HCT116 (cell line): ENCODE measurements at regions not wholly inside any gene's neighbourhood (a gene's known extent, or its start where the extent isn't known, plus 50 kb on each side); places are given as distances from the start of the nearest gene placed in this dataset.

Experiments
- ATAC-seq: fragments of 200-7000 bp; cut with Tn5 transposase; 2 replicates; pipeline ENCODE4 v1.9.1; 2020; ENCODE audit warnings: mild to moderate bottlenecking, moderate library complexity
- BruUV-seq: library from RNA; stranded (reverse); fragments of 400-500 nt; replicated peaks from 2 replicates; lab custom pipeline; 2021; lab: Mats Ljungman, UMichigan
- CTCF ChIA-PET: fragments of 300-600 bp; sonication (Branson Sonifier 250); formaldehyde crosslinking; loops from one replicate; lab custom pipeline; 2021; ENCODE audit warnings: antibody characterized with exemption; lab: Charles Lee
- POLR2A ChIA-PET: fragments of 300-600, 350-600 bp; sonication (Branson Sonifier 250); formaldehyde crosslinking; loops from one replicate; lab custom pipeline; 2021; ENCODE audit warnings: antibody characterized with exemption; lab: Charles Lee
- RAD21 ChIA-PET, 2 experiments: fragments of 300-600 bp; sonication (Branson Sonifier 250); formaldehyde crosslinking; loops; one replicate each; lab custom pipeline; 2023; ENCODE audit warnings: low total read pairs in 2 of 2; ENCODE audit not compliant: uncharacterized antibody in 2 of 2, unreplicated experiment in 2 of 2, low non-redundant PET in 1 of 2; lab: Charles Lee
- DNase-seq: peaks from one replicate; pipeline ENCODE4 v3.0.0-alpha.2; 2010; ENCODE audit warnings: low read depth, low spot score
- H2AFZ ChIP-seq: fragments of 200-600 bp; shearing (Covaris generic), sonication (generic); 2 replicates; pipeline ENCODE4 v1.6.1; 2017; ENCODE audit warnings: low read depth, mixed run types, mixed read lengths, antibody characterized with exemption, low read length; ENCODE audit not compliant: poor library complexity, severe bottlenecking
- H3K27ac ChIP-seq: 2 replicates; pipeline ENCODE4 v1.5.1; 2012; ENCODE audit warnings: low read depth, low read length
- H3K27me3 ChIP-seq: fragments of 200-600 bp; sonication (generic); 2 replicates; pipeline ENCODE4 v1.6.1; 2016; ENCODE audit warnings: mixed run types, low read length, mixed read lengths; ENCODE audit not compliant: insufficient read depth
- H3K36me3 ChIP-seq, 2 experiments: fragments of 200-500 bp in 1 of 2; fragments of 200-600 bp in 1 of 2; sonication (Bioruptor generic) in 1 of 2; sonication (generic) in 1 of 2; 2 replicates each; pipeline versions ENCODE4 v1.5.1 to v1.6.1; 2014 to 2016; ENCODE audit warnings: low read length in 2 of 2, inconsistent platforms in 1 of 2, mixed read lengths in 1 of 2, mixed run types in 1 of 2; ENCODE audit not compliant: insufficient read depth in 2 of 2, control insufficient read depth in 1 of 2
- H3K4me1 ChIP-seq, 2 experiments: fragments of 200-600 bp in 1 of 2; sonication (generic) in 1 of 2; 2 replicates each; pipeline versions ENCODE4 v1.5.1 to v1.6.1; 2012 to 2017; ENCODE audit warnings: low read length in 2 of 2, inconsistent platforms in 1 of 2, mild to moderate bottlenecking in 1 of 2, mixed read lengths in 1 of 2, mixed run types in 1 of 2, moderate library complexity in 1 of 2; ENCODE audit not compliant: insufficient read depth in 2 of 2, control insufficient read depth in 1 of 2
- H3K4me2 ChIP-seq: fragments of 200-600 bp; sonication (generic); 2 replicates; pipeline ENCODE4 v1.6.1; 2017; ENCODE audit warnings: mixed run types, low read length, mixed read lengths
- H3K4me3 ChIP-seq, 2 experiments: fragments of 200-600 bp in 1 of 2; sonication (generic) in 1 of 2; replicated peaks in 1 of 2; 2 replicates each; pipeline ENCODE4 v1.5.1; 2011 to 2016; ENCODE audit warnings: low read length in 2 of 2, control low read depth in 1 of 2, low read depth in 1 of 2, mild to moderate bottlenecking in 1 of 2, mixed read lengths in 1 of 2, mixed run types in 1 of 2
- H3K79me2 ChIP-seq: fragments of 200-600 bp; sonication (generic); 2 replicates; pipeline ENCODE4 v1.6.1; 2017; ENCODE audit warnings: mild to moderate bottlenecking, mixed run types, low read length, moderate library complexity, mixed read lengths; ENCODE audit not compliant: insufficient read depth
- H3K9ac ChIP-seq: fragments of 200-600 bp; sonication (generic); 2 replicates; pipeline ENCODE4 v1.6.1; 2016; ENCODE audit warnings: low read length, mixed read lengths
- H3K9me2 ChIP-seq: fragments of 200-600 bp; sonication (generic), shearing (Covaris generic); 2 replicates; pipeline ENCODE4 v1.6.1; 2017; ENCODE audit warnings: mixed run types, mild to moderate bottlenecking, moderate library complexity; ENCODE audit not compliant: insufficient read depth
- H3K9me3 ChIP-seq, 2 experiments: fragments of 200-500 bp in 1 of 2; fragments of 200-600 bp in 1 of 2; sonication (Bioruptor generic) in 1 of 2; sonication (generic) in 1 of 2; 2 replicates each; pipeline ENCODE4 v1.6.1; 2014 to 2017; ENCODE audit warnings: low read length in 2 of 2, mixed read lengths in 2 of 2, inconsistent platforms in 1 of 2, low read depth in 1 of 2, mild to moderate bottlenecking in 1 of 2, mixed run types in 1 of 2, moderate library complexity in 1 of 2; ENCODE audit not compliant: control insufficient read depth in 1 of 2, insufficient read depth in 1 of 2
- H4K20me1 ChIP-seq: fragments of 200-600 bp; sonication (generic), shearing (Covaris generic); 2 replicates; pipeline ENCODE4 v1.6.1; 2017; ENCODE audit warnings: mixed run types, mild to moderate bottlenecking, moderate library complexity; ENCODE audit not compliant: insufficient read depth
- CBX3 ChIP-seq: IDR thresholded peaks from 2 replicates; pipeline ENCODE4 v1.6.1; 2012; ENCODE audit warnings: low read depth
- ELF1 ChIP-seq: IDR thresholded peaks from 2 replicates; pipeline ENCODE4 v1.6.1; 2012; ENCODE audit warnings: low read depth, borderline replicate concordance
- EZH2 ChIP-seq: fragments of 200-600 bp; sonication (generic); IDR thresholded peaks from 2 replicates; pipeline ENCODE4 v1.6.1; 2017; ENCODE audit warnings: antibody characterized with exemption, mixed run types
- EZH2phosphoT487 ChIP-seq: fragments of 200-600 bp; IDR thresholded peaks from 2 replicates; pipeline ENCODE4 v1.6.1; 2018; ENCODE audit warnings: antibody characterized with exemption, borderline replicate concordance
- FOSL1 ChIP-seq: IDR thresholded peaks from 2 replicates; pipeline ENCODE4 v1.6.1; 2012; ENCODE audit warnings: low read depth
- JUND ChIP-seq: IDR thresholded peaks from 2 replicates; pipeline ENCODE4 v1.6.1; 2012
- POLR2AphosphoS5 ChIP-seq: IDR thresholded peaks from 2 replicates; pipeline ENCODE4 v1.6.1; 2011; ENCODE audit warnings: mild to moderate bottlenecking, low read depth, low read length, moderate library complexity
- RAD21 ChIP-seq: IDR thresholded peaks from 2 replicates; pipeline ENCODE4 v1.6.1; 2012; ENCODE audit warnings: low read depth, mild to moderate bottlenecking
- ZNF274 ChIP-seq: fragments of 200-500 bp; sonication (Bioruptor generic); IDR thresholded peaks from 2 replicates; pipeline ENCODE4 v1.6.1; 2014; ENCODE audit warnings: mild to moderate bottlenecking, low read depth, low read length, inconsistent platforms
- intact Hi-C: fragments of 100-400 bp; cut with micrococcal nuclease; formaldehyde crosslinking; loops from 2 replicates; pipeline ENCODE4 v1.10.0; 2022
- TF ChIP-seq, protein P1 (sequence below), 3 experiments: fragments of 200-600 bp in 1 of 3; sonication (generic) in 1 of 3; IDR thresholded peaks in 2 of 3; conservative IDR thresholded peaks in 1 of 3; 2 replicates each; pipeline ENCODE4 v1.5.1; 2012 to 2017; ENCODE audit warnings: low read depth in 2 of 3, low read length in 2 of 3, antibody characterized with exemption in 1 of 3, borderline replicate concordance in 1 of 3, control low read depth in 1 of 3, mild to moderate bottlenecking in 1 of 3, mixed read lengths in 1 of 3, mixed run types in 1 of 3, moderate library complexity in 1 of 3; ENCODE audit not compliant: insufficient read depth in 1 of 3
- TF ChIP-seq, protein P2 (sequence below): IDR thresholded peaks from 2 replicates; pipeline ENCODE4 v1.6.1; 2011; ENCODE audit warnings: mild to moderate bottlenecking, low read length, moderate library complexity; ENCODE audit not compliant: insufficient replicate concordance; ENCODE audit errors: extremely low read depth

DNA sequence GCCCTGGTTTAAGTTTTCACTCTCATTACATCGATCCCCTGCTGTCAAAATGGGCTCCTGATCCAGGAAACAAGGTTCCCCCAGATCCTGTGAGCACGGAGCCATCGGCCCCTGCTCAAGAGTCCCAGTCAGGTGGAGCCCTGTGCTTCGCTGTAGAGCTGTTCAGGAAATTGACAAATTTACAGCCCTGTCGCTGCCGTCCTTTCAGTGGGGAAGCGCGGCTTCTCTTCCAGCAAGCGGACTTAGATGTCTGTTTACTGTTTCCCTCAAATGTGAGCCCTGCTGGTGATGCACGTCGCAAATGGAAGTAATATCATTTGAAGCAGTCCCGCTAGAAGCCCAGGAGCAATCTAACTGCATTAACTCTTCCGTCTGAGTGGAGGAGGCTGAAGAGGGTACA, 760.9 kb upstream of the WWC1 start:
- CTCF ChIA-PET, result no interaction called here

DNA sequence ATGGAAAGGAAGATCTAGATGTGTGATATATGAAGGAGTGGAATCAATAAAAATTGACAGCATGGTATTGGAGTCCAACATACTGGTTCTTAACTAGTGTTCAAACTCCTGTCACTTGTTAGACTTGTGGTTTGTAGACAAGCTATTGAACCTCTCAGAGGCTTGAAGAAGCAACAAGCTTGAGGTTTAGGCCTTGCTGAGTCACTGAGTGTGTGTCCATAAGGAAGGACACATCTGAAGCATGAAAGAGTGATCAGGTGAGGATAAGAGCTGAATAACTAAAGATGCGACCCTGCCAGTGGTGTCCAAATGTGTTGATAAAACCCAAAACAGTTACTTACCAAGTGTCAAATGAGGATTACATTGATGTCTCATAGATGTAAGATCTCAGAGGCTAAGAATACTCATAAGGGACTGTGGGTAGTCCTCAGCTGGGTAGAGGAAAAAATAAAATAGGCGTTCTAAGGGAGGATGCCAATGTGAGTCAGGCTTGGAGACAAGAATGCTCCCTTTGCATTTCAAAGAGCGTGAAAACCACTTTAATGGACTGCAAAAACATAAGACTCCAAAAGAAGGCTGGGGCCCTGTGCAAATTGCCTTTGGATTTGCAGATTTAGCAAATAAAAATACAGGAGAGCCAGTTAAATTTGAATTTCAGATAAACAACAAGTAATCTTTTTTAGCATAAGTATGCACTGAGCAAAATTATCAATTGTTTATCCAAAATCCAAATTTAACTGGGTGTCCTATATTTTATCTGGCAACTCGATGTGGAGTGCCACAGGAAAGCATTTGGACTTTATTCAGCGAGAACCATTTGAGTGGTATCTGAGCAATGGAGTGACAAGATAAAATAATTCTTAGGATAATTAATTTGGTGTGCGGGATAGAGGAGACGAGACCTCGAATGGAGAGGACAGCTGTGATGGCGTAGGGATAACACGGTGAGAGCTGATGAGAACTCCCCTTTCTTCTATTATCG, 757.3 kb upstream of the WWC1 start:
- Histone ChIP-seq H3K9ac (no peak overlapping the region), H3K27ac (no peak overlapping the region), H3K79me2 (no peaks in the 10 kb centered on the region), H2AFZ (no peak overlapping the region), H3K27me3 (no peaks in the 10 kb centered on the region), H3K4me1 (no peaks in the 10 kb centered on the region), H4K20me1 (no peaks in the 10 kb centered on the region; the same call in 1 of the 2 replicates), H3K4me2 (no peak overlapping the region), H3K9me3 (no peaks in the 10 kb centered on the region), H3K9me2 (no peaks in the 10 kb centered on the region), H3K4me3 (no peak overlapping the region), H3K36me3 (no peaks in the 10 kb centered on the region)
- BruUV-seq, result no TSS peak
- RAD21 ChIA-PET, result no interaction called here
- intact Hi-C loops, result no loop called here
- CTCF ChIA-PET, result no interaction called here
- DNase-seq (no peak), ATAC-seq (no peak)
- POLR2A ChIA-PET, result no interaction called here
- no peak for TF ChIP-seq RAD21
- TF ChIP-seq ELF1, result no peak
- TF ChIP-seq, protein P1, sequence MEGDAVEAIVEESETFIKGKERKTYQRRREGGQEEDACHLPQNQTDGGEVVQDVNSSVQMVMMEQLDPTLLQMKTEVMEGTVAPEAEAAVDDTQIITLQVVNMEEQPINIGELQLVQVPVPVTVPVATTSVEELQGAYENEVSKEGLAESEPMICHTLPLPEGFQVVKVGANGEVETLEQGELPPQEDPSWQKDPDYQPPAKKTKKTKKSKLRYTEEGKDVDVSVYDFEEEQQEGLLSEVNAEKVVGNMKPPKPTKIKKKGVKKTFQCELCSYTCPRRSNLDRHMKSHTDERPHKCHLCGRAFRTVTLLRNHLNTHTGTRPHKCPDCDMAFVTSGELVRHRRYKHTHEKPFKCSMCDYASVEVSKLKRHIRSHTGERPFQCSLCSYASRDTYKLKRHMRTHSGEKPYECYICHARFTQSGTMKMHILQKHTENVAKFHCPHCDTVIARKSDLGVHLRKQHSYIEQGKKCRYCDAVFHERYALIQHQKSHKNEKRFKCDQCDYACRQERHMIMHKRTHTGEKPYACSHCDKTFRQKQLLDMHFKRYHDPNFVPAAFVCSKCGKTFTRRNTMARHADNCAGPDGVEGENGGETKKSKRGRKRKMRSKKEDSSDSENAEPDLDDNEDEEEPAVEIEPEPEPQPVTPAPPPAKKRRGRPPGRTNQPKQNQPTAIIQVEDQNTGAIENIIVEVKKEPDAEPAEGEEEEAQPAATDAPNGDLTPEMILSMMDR (IDR thresholded peaks at IDR 0.05 in 2 of 3, conservative IDR thresholded peaks at IDR 0.05 in 1 of 3; ENCODE audit: borderline replicate concordance in 1 of 3, insufficient read depth in 1 of 3, low read depth in 2 of 3, low read length in 2 of 3), result no peak
- TF ChIP-seq FOSL1, result no peak
- TF ChIP-seq, protein P2, sequence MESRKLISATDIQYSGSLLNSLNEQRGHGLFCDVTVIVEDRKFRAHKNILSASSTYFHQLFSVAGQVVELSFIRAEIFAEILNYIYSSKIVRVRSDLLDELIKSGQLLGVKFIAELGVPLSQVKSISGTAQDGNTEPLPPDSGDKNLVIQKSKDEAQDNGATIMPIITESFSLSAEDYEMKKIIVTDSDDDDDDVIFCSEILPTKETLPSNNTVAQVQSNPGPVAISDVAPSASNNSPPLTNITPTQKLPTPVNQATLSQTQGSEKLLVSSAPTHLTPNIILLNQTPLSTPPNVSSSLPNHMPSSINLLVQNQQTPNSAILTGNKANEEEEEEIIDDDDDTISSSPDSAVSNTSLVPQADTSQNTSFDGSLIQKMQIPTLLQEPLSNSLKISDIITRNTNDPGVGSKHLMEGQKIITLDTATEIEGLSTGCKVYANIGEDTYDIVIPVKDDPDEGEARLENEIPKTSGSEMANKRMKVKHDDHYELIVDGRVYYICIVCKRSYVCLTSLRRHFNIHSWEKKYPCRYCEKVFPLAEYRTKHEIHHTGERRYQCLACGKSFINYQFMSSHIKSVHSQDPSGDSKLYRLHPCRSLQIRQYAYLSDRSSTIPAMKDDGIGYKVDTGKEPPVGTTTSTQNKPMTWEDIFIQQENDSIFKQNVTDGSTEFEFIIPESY, result no peak
- TF ChIP-seq CBX3, result no peak
- no peak for TF ChIP-seq ZNF274

More for the DNA sequence above, 760.9 kb upstream of the WWC1 start:
- no peaks in the 10 kb centered on the region for H3K27me3 ChIP-seq
- H3K4me3 ChIP-seq, result no peak overlapping the region
- TF ChIP-seq, protein P1 (IDR thresholded peaks at IDR 0.05 in 2 of 3, conservative IDR thresholded peaks at IDR 0.05 in 1 of 3; ENCODE audit: borderline replicate concordance in 1 of 3, insufficient read depth in 1 of 3, low read depth in 2 of 3, low read length in 2 of 3), result no peak
- TF ChIP-seq EZH2 (no peak), JUND (no peak), EZH2phosphoT487 (no peak), POLR2AphosphoS5 (no peak)
- TF ChIP-seq, all 23 proteins: peak for 0
- ChIA-PET RAD21 (no interaction called here), POLR2A (no interaction called here)
- no peaks in the 10 kb centered on the region for H3K4me1 ChIP-seq
- H3K36me3 ChIP-seq, result no peaks in the 10 kb centered on the region
- H3K9me3 ChIP-seq, result no peaks in the 10 kb centered on the region
- no TSS peak for BruUV-seq
- no peak overlapping the region for H3K9ac ChIP-seq
- ATAC-seq, result no peak
- no peak overlapping the region for H2AFZ ChIP-seq
- intact Hi-C loops, result no loop called here
- H3K4me2 ChIP-seq, result no peak overlapping the region
- no peaks in the 10 kb centered on the region for H3K9me2 ChIP-seq
- DNase-seq, result no peak
- no peak overlapping the region for H3K27ac ChIP-seq
- H3K79me2 ChIP-seq, result no peaks in the 10 kb centered on the region
- H4K20me1 ChIP-seq, result no peaks in the 10 kb centered on the region
